HepG2 (cell line): ENCODE measurements at regions not wholly inside any gene's neighbourhood (a gene's known extent, or its start where the extent isn't known, plus 50 kb on each side); places are given as distances from the start of the nearest gene placed in this dataset.

Experiments used
- ATAC-seq: fragments of 200-7000 bp; cut with Tn5 transposase; 3 replicates; pipeline ENCODE4 v1.9.1; 2020; ENCODE audit warnings: mild to moderate bottlenecking, moderate library complexity
- BruUV-seq: library from RNA; stranded (reverse); fragments of 400-500 nt; replicated peaks from 2 replicates; lab custom pipeline; 2021; lab: Mats Ljungman, UMichigan
- CTCF ChIA-PET: fragments of 300-600 bp; formaldehyde crosslinking; extraction: SDS; loops from one replicate; lab custom pipeline; 2021; ENCODE audit warnings: low total read pairs, inconsistent platforms, low intra/inter-chr PET ratio; lab: Yijun Ruan, JAX
- POLR2A ChIA-PET: fragments of 350-600 bp; sonication (Branson Sonifier 250); formaldehyde crosslinking; loops from one replicate; lab custom pipeline; 2020; ENCODE audit warnings: antibody characterized with exemption, inconsistent platforms; lab: Yijun Ruan, JAX
- DNase-seq: peaks from one replicate; pipeline ENCODE4 v3.0.0-alpha.2; 2015; ENCODE audit warnings: low spot score
- FAIRE-seq: peaks from 3 replicates; lab custom pipeline; 2011; peaks lifted over from hg19 to GRCh38; lab: Jason Lieb, UNC
- H2AFZ ChIP-seq: one replicate; pipeline ENCODE4 v1.6.1; 2011; ENCODE audit warnings: low read length, inconsistent platforms
- H3K27ac ChIP-seq: fragments of 300-600 bp; 3 replicates; pipeline ENCODE4 v1.8.0; 2011; ENCODE audit warnings: mixed run types, mild to moderate bottlenecking, mixed read lengths, low read length, inconsistent platforms; ENCODE audit not compliant: insufficient read depth; ENCODE audit errors: extremely low read length
- H3K27me3 ChIP-seq, 2 experiments: fragments of 200-600 bp in 1 of 2; 2 replicates in 1 of 2; 3 replicates in 1 of 2; pipeline versions ENCODE4 v1.6.0 to v1.8.0; 2011; ENCODE audit warnings: low read length in 2 of 2, mild to moderate bottlenecking in 2 of 2, moderate library complexity in 2 of 2, inconsistent platforms in 1 of 2; ENCODE audit not compliant: insufficient read depth in 2 of 2, control insufficient read depth in 1 of 2
- H3K36me3 ChIP-seq, 2 experiments: fragments of 200-600 bp in 1 of 2; replicated peaks in 1 of 2; 2 replicates in 1 of 2; 3 replicates in 1 of 2; pipeline versions ENCODE4 v1.5.1 to v1.8.0; 2011; ENCODE audit warnings: low read length in 2 of 2, inconsistent platforms in 1 of 2; ENCODE audit not compliant: insufficient read depth in 2 of 2, control insufficient read depth in 1 of 2
- H3K4me1 ChIP-seq: 2 replicates; pipeline ENCODE4 v1.5.1; 2012; ENCODE audit warnings: low read length, inconsistent platforms; ENCODE audit not compliant: insufficient read depth
- H3K4me2 ChIP-seq: 2 replicates; pipeline ENCODE4 v1.6.0; 2011; ENCODE audit warnings: low read depth, low read length, inconsistent platforms
- H3K4me3 ChIP-seq, 3 experiments: fragments of 200-600 bp in 1 of 3; sonication (generic), shearing (Covaris generic) in 1 of 3; replicated peaks in 1 of 3; 2 replicates each; pipeline ENCODE4 v1.5.1; 2011 to 2016; ENCODE audit warnings: low read length in 3 of 3, inconsistent platforms in 2 of 3, low read depth in 2 of 3, mild to moderate bottlenecking in 2 of 3, control low read depth in 1 of 3, mixed read lengths in 1 of 3; ENCODE audit not compliant: insufficient read depth in 1 of 3
- H3K79me2 ChIP-seq: one replicate; pipeline ENCODE4 v1.6.1; 2011; ENCODE audit warnings: low read length, inconsistent platforms; ENCODE audit not compliant: insufficient read depth
- H3K9ac ChIP-seq: 2 replicates; pipeline ENCODE4 v1.6.0; 2011; ENCODE audit warnings: mild to moderate bottlenecking, low read depth, low read length, inconsistent platforms; ENCODE audit not compliant: insufficient read depth
- H3K9me3 ChIP-seq: 2 replicates; pipeline ENCODE4 v1.5.1; 2012; ENCODE audit warnings: mild to moderate bottlenecking, low read length
- H4K20me1 ChIP-seq: 2 replicates; pipeline ENCODE4 v1.6.0; 2011; ENCODE audit warnings: inconsistent platforms, mild to moderate bottlenecking, low read length, moderate library complexity; ENCODE audit not compliant: insufficient read depth
- ARID2 ChIP-seq: sonication (generic); formaldehyde crosslinking; IDR thresholded peaks from 2 replicates; pipeline ENCODE4 v1.8.1; 2022; ENCODE audit warnings: mild to moderate bottlenecking, missing genetic modification reagents, borderline replicate concordance
- HMGXB3 ChIP-seq: sonication (generic); formaldehyde crosslinking; IDR thresholded peaks from 2 replicates; pipeline ENCODE4 v1.4.0; 2020; ENCODE audit warnings: missing genetic modification reagents, borderline replicate concordance
- IRF9 ChIP-seq: sonication (generic); formaldehyde crosslinking; IDR thresholded peaks from 2 replicates; pipeline ENCODE4 v1.8.0; 2022; ENCODE audit warnings: missing genetic modification reagents, mild to moderate bottlenecking, borderline replicate concordance
- NFIC ChIP-seq: IDR thresholded peaks from 2 replicates; pipeline ENCODE4 v1.6.1; 2012; ENCODE audit warnings: mild to moderate bottlenecking, low read length, inconsistent platforms
- ZXDC ChIP-seq: sonication (generic); formaldehyde crosslinking; IDR thresholded peaks from 2 replicates; pipeline ENCODE4 v1.5.0; 2020; ENCODE audit warnings: mild to moderate bottlenecking, missing genetic modification reagents
- WGBS: methylation state at CpG from one replicate; pipeline ENCODE4 v1.1.6; 2017; ENCODE audit warnings: low lambda C conversion rate; 5-methylcytosine and 5-hydroxymethylcytosine counted together
- in situ Hi-C: cut with HindIII; loops from 2 replicates; pipeline ENCODE4 v1.10.0; 2017; ENCODE audit warnings: low pct_unique_long_range_greater_than_20kb; ENCODE audit not compliant: extremely low pct_ligation_motif_present
- intact Hi-C: fragments of 100-400 bp; cut with micrococcal nuclease; formaldehyde crosslinking; loops from one replicate; pipeline ENCODE4 v1.10.0; 2022; ENCODE audit not compliant: unreplicated experiment

- ChIA-PET CTCF (no interaction called here), POLR2A (no interaction called here)
- no peak for DNase-seq
- intact Hi-C loops (loop anchor here (10.0 kb wide), 1 partner anchor 184 kb away; no protein-coding TSS in a partner anchor), in situ Hi-C loops (no loop called here)
- Histone ChIP-seq H3K9ac (no peak overlapping the region), H4K20me1 (no peaks in the 10 kb centered on the region), H3K27me3 (no peaks in the 10 kb centered on the region), H3K36me3 (no peaks in the 10 kb centered on the region), H3K4me3 (no peak overlapping the region), H3K27ac (no peak overlapping the region), H3K4me1 (peaks cover 5% of the 10 kb centered on the region; the same call in 1 of the 2 replicates), H3K9me3 (no peaks in the 10 kb centered on the region), H3K4me2 (no peak overlapping the region), H2AFZ (no peak overlapping the region), H3K79me2 (no peaks in the 10 kb centered on the region)
- no TSS peak for BruUV-seq
- FAIRE-seq = no peak
- TF ChIP-seq NFIC = no peak
- ATAC-seq = no peak
- WGBS = 0% methylated on average over 1 of the region's 1 CpG
Measured at GRCh38 chr7:23930312-23930711, 220.3 kb downstream of the STK31 start.

- CTCF ChIA-PET = no interaction called here
- no peak overlapping the region for H3K4me2 ChIP-seq
- no peaks in the 10 kb centered on the region for H3K9me3 ChIP-seq
- POLR2A ChIA-PET = no interaction called here
- H3K27ac ChIP-seq = no peak overlapping the region
- WGBS = 44% methylated on average over 1 of the region's 2 CpGs
- H3K36me3 ChIP-seq = no peaks in the 10 kb centered on the region
- peaks cover 5% of the 10 kb centered on the region; the same call in 1 of the 2 replicates for H3K4me1 ChIP-seq
- FAIRE-seq = no peak
- in situ Hi-C loops (no loop called here), intact Hi-C loops (loop anchor here (10.0 kb wide), 1 partner anchor 183 kb away; no protein-coding TSS in a partner anchor)
- BruUV-seq = no TSS peak
- no peak overlapping the region for H2AFZ ChIP-seq
- ATAC-seq = no peak
- no peaks in the 10 kb centered on the region for H4K20me1 ChIP-seq
- H3K27me3 ChIP-seq = no peaks in the 10 kb centered on the region
- no peaks in the 10 kb centered on the region for H3K79me2 ChIP-seq
- DNase-seq = no peak
- TF ChIP-seq IRF9 (CRISPR knock-in tag) (no peak), HMGXB3 (no peak), ZXDC (no peak), ARID2 (no peak)
- TF ChIP-seq, all 625 proteins: peak for 0
- no peak overlapping the region for H3K9ac ChIP-seq
- no peak overlapping the region for H3K4me3 ChIP-seq
Measured at GRCh38 chr7:23931633-23932032, 221.6 kb downstream of the STK31 start.
